HepG2 (cell line): ENCODE measurements at regions not wholly inside any gene's neighbourhood (a gene's known extent, or its start where the extent isn't known, plus 50 kb on each side); places are given as distances from the start of the nearest gene placed in this dataset.

ENCODE experiments used
- ATAC-seq: fragments of 200-7000 bp; cut with Tn5 transposase; 3 replicates; pipeline ENCODE4 v1.9.1; 2020; ENCODE audit warnings: mild to moderate bottlenecking, moderate library complexity
- BruUV-seq: library from RNA; stranded (reverse); fragments of 400-500 nt; replicated peaks from 2 replicates; lab custom pipeline; 2021; lab: Mats Ljungman, UMichigan
- CTCF ChIA-PET: fragments of 300-600 bp; formaldehyde crosslinking; extraction: SDS; loops from one replicate; lab custom pipeline; 2021; ENCODE audit warnings: low total read pairs, inconsistent platforms, low intra/inter-chr PET ratio; lab: Yijun Ruan, JAX
- POLR2A ChIA-PET: fragments of 350-600 bp; sonication (Branson Sonifier 250); formaldehyde crosslinking; loops from one replicate; lab custom pipeline; 2020; ENCODE audit warnings: antibody characterized with exemption, inconsistent platforms; lab: Yijun Ruan, JAX
- DNase-seq: peaks from one replicate; pipeline ENCODE4 v3.0.0-alpha.2; 2015; ENCODE audit warnings: low spot score
- FAIRE-seq: peaks from 3 replicates; lab custom pipeline; 2011; peaks lifted over from hg19 to GRCh38; lab: Jason Lieb, UNC
- H2AFZ ChIP-seq: one replicate; pipeline ENCODE4 v1.6.1; 2011; ENCODE audit warnings: low read length, inconsistent platforms
- H3K27ac ChIP-seq: fragments of 300-600 bp; 3 replicates; pipeline ENCODE4 v1.8.0; 2011; ENCODE audit warnings: mixed run types, mild to moderate bottlenecking, mixed read lengths, low read length, inconsistent platforms; ENCODE audit not compliant: insufficient read depth; ENCODE audit errors: extremely low read length
- H3K27me3 ChIP-seq, 2 experiments: fragments of 200-600 bp in 1 of 2; 2 replicates in 1 of 2; 3 replicates in 1 of 2; pipeline versions ENCODE4 v1.6.0 to v1.8.0; 2011; ENCODE audit warnings: low read length in 2 of 2, mild to moderate bottlenecking in 2 of 2, moderate library complexity in 2 of 2, inconsistent platforms in 1 of 2; ENCODE audit not compliant: insufficient read depth in 2 of 2, control insufficient read depth in 1 of 2
- H3K36me3 ChIP-seq, 2 experiments: fragments of 200-600 bp in 1 of 2; replicated peaks in 1 of 2; 2 replicates in 1 of 2; 3 replicates in 1 of 2; pipeline versions ENCODE4 v1.5.1 to v1.8.0; 2011; ENCODE audit warnings: low read length in 2 of 2, inconsistent platforms in 1 of 2; ENCODE audit not compliant: insufficient read depth in 2 of 2, control insufficient read depth in 1 of 2
- H3K4me1 ChIP-seq: 2 replicates; pipeline ENCODE4 v1.5.1; 2012; ENCODE audit warnings: low read length, inconsistent platforms; ENCODE audit not compliant: insufficient read depth
- H3K4me2 ChIP-seq: 2 replicates; pipeline ENCODE4 v1.6.0; 2011; ENCODE audit warnings: low read depth, low read length, inconsistent platforms
- H3K4me3 ChIP-seq, 3 experiments: fragments of 200-600 bp in 1 of 3; sonication (generic), shearing (Covaris generic) in 1 of 3; replicated peaks in 1 of 3; 2 replicates each; pipeline ENCODE4 v1.5.1; 2011 to 2016; ENCODE audit warnings: low read length in 3 of 3, inconsistent platforms in 2 of 3, low read depth in 2 of 3, mild to moderate bottlenecking in 2 of 3, control low read depth in 1 of 3, mixed read lengths in 1 of 3; ENCODE audit not compliant: insufficient read depth in 1 of 3
- H3K79me2 ChIP-seq: one replicate; pipeline ENCODE4 v1.6.1; 2011; ENCODE audit warnings: low read length, inconsistent platforms; ENCODE audit not compliant: insufficient read depth
- H3K9ac ChIP-seq: 2 replicates; pipeline ENCODE4 v1.6.0; 2011; ENCODE audit warnings: mild to moderate bottlenecking, low read depth, low read length, inconsistent platforms; ENCODE audit not compliant: insufficient read depth
- H3K9me3 ChIP-seq: 2 replicates; pipeline ENCODE4 v1.5.1; 2012; ENCODE audit warnings: mild to moderate bottlenecking, low read length
- H4K20me1 ChIP-seq: 2 replicates; pipeline ENCODE4 v1.6.0; 2011; ENCODE audit warnings: inconsistent platforms, mild to moderate bottlenecking, low read length, moderate library complexity; ENCODE audit not compliant: insufficient read depth
- EZH2 ChIP-seq: conservative IDR thresholded peaks from 2 replicates; pipeline ENCODE4 v1.6.1; 2012; ENCODE audit warnings: mild to moderate bottlenecking, low read depth, low read length, moderate library complexity
- HNRNPUL1 ChIP-seq: fragments of 200-400 bp; formaldehyde crosslinking; IDR thresholded peaks from 2 replicates; pipeline ENCODE4 v1.6.1; 2017; ENCODE audit warnings: low read depth, mild to moderate bottlenecking, low read length, moderate library complexity
- SMARCE1 ChIP-seq: fragments of 450-650 bp; IDR thresholded peaks from 2 replicates; pipeline ENCODE4 v1.6.1; 2017; ENCODE audit warnings: borderline replicate concordance
- SUZ12 ChIP-seq: fragments of 150-350 bp; IDR thresholded peaks from 2 replicates; pipeline ENCODE4 v1.6.1; 2014; ENCODE audit warnings: low read depth, low read length
- ZNF33A ChIP-seq: sonication (generic); formaldehyde crosslinking; IDR thresholded peaks from 2 replicates; pipeline ENCODE4 v1.5.1; 2020; ENCODE audit warnings: missing genetic modification reagents, mild to moderate bottlenecking, moderate library complexity, borderline replicate concordance
- ZNF766 ChIP-seq: sonication (generic); formaldehyde crosslinking; IDR thresholded peaks from 2 replicates; pipeline ENCODE4 v1.5.0; 2020; ENCODE audit warnings: missing genetic modification reagents, borderline replicate concordance
- ZNF768 ChIP-seq: sonication (generic); formaldehyde crosslinking; IDR thresholded peaks from 2 replicates; pipeline ENCODE4 v1.4.0; 2020; ENCODE audit warnings: missing genetic modification reagents
- WGBS: methylation state at CpG from one replicate; pipeline ENCODE4 v1.1.6; 2017; ENCODE audit warnings: low lambda C conversion rate; 5-methylcytosine and 5-hydroxymethylcytosine counted together
- in situ Hi-C: cut with HindIII; loops from 2 replicates; pipeline ENCODE4 v1.10.0; 2017; ENCODE audit warnings: low pct_unique_long_range_greater_than_20kb; ENCODE audit not compliant: extremely low pct_ligation_motif_present
- intact Hi-C: fragments of 100-400 bp; cut with micrococcal nuclease; formaldehyde crosslinking; loops from one replicate; pipeline ENCODE4 v1.10.0; 2022; ENCODE audit not compliant: unreplicated experiment

- H3K27ac ChIP-seq = no peak overlapping the region
- intact Hi-C loops (no loop called here), in situ Hi-C loops (no loop called here)
- no peak for DNase-seq
- no peak overlapping the region for H3K4me3 ChIP-seq
- H3K9me3 ChIP-seq = no peaks in the 10 kb centered on the region
- no peak for TF ChIP-seq SMARCE1
- TF ChIP-seq EZH2 = no peak
- no peak for TF ChIP-seq ZNF33A (CRISPR knock-in tag)
- no peak for TF ChIP-seq HNRNPUL1
- TF ChIP-seq ZNF766 = no peak
- H3K27me3 ChIP-seq = peaks cover 12 to 65% of the 10 kb centered on the region in 2 experiments; a peak in 4 of 5 replicates
- ChIA-PET POLR2A (no interaction called here), CTCF (no interaction called here)
- BruUV-seq = no TSS peak
- no peak overlapping the region for H3K4me2 ChIP-seq
- no peaks in the 10 kb centered on the region for H3K36me3 ChIP-seq
- H3K79me2 ChIP-seq = no peaks in the 10 kb centered on the region
- no peak for FAIRE-seq
- H2AFZ ChIP-seq = no peak overlapping the region
- 32% methylated on average over 3 of the region's 6 CpGs for WGBS
- H3K4me1 ChIP-seq = no peaks in the 10 kb centered on the region
- no peak for ATAC-seq
- no peaks in the 10 kb centered on the region for H4K20me1 ChIP-seq
- H3K9ac ChIP-seq = no peak overlapping the region
These were observed 143.5 kb upstream of the UNC5B start for GRCh38 chr10:71068861-71069271.

GRCh38 chr10:71069909-71070666 is 142.3 kb upstream of the UNC5B start:
- Histone ChIP-seq H3K4me1 (no peaks in the 10 kb centered on the region), H3K27me3 (peaks cover 12 to 64% of the 10 kb centered on the region in 2 experiments; a peak in 4 of 5 replicates), H3K27ac (no peak overlapping the region), H3K4me3 (no peak overlapping the region), H3K4me2 (no peak overlapping the region), H2AFZ (no peak overlapping the region), H3K36me3 (no peaks in the 10 kb centered on the region), H3K79me2 (no peaks in the 10 kb centered on the region), H3K9ac (no peak overlapping the region), H4K20me1 (no peaks in the 10 kb centered on the region), H3K9me3 (no peaks in the 10 kb centered on the region)
- intact Hi-C loops = no loop called here
- FAIRE-seq (no peak), DNase-seq (no peak), ATAC-seq (no peak)
- in situ Hi-C loops = no loop called here
- BruUV-seq = no TSS peak
- ChIA-PET CTCF (no interaction called here), POLR2A (no interaction called here)
- peak; percentile 66; the same call in 1 of the 2 replicates for TF ChIP-seq ZNF768 (CRISPR knock-in tag)
- TF ChIP-seq SUZ12 = no peak
- 25% methylated on average over 15 of the region's 24 CpGs for WGBS
